ENCODE measurements at regions not wholly inside any gene's neighbourhood (a gene's known extent, or its start where the extent isn't known, plus 50 kb on each side); places are given as distances from the start of the nearest gene placed in this dataset.

DNA sequence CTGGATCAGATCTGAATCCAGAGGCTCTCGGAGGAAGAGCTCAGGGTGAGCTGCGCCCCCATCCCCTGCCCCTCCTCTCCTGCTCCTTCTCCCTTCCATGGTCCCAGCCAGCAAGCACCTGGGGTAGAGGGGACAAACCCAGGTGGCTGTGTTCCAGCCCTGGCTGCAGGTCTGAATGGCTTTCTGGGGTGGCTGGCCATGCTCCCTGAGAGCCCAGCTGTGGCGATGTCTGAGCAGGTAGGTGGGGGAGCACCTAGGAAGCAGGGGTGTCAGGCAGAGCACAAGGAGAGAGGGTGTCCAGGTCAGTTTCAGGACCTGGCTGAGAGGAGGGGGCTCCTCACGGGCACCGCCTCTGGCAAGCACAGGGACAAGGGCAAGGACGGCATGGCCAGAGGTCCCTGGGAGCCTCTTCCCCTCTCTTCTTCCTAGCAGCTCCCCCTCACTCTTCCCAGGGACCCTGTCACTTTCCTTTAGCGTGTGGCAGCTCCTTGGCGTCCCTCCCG, 310.0 kb downstream of the SEC14L1 start:
- peak overlapping the region; percentile 74 for H3K27ac ChIP-seq
- TF ChIP-seq ZFX (IDR thresholded peaks at IDR 0.05), result no peak
- TF ChIP-seq, protein P1, sequence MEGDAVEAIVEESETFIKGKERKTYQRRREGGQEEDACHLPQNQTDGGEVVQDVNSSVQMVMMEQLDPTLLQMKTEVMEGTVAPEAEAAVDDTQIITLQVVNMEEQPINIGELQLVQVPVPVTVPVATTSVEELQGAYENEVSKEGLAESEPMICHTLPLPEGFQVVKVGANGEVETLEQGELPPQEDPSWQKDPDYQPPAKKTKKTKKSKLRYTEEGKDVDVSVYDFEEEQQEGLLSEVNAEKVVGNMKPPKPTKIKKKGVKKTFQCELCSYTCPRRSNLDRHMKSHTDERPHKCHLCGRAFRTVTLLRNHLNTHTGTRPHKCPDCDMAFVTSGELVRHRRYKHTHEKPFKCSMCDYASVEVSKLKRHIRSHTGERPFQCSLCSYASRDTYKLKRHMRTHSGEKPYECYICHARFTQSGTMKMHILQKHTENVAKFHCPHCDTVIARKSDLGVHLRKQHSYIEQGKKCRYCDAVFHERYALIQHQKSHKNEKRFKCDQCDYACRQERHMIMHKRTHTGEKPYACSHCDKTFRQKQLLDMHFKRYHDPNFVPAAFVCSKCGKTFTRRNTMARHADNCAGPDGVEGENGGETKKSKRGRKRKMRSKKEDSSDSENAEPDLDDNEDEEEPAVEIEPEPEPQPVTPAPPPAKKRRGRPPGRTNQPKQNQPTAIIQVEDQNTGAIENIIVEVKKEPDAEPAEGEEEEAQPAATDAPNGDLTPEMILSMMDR (conservative IDR thresholded peaks at IDR 0.05), result no peak

GRCh38 chr17:77451245-77451893, 310.6 kb downstream of the SEC14L1 start:
- TF ChIP-seq ZFX (IDR thresholded peaks at IDR 0.05), result peak; percentile 12; the same call in 1 of the 2 replicates
- TF ChIP-seq, protein P1 (conservative IDR thresholded peaks at IDR 0.05), result no peak
- H3K27ac ChIP-seq, result peak overlapping the region; percentile 74

DNA sequence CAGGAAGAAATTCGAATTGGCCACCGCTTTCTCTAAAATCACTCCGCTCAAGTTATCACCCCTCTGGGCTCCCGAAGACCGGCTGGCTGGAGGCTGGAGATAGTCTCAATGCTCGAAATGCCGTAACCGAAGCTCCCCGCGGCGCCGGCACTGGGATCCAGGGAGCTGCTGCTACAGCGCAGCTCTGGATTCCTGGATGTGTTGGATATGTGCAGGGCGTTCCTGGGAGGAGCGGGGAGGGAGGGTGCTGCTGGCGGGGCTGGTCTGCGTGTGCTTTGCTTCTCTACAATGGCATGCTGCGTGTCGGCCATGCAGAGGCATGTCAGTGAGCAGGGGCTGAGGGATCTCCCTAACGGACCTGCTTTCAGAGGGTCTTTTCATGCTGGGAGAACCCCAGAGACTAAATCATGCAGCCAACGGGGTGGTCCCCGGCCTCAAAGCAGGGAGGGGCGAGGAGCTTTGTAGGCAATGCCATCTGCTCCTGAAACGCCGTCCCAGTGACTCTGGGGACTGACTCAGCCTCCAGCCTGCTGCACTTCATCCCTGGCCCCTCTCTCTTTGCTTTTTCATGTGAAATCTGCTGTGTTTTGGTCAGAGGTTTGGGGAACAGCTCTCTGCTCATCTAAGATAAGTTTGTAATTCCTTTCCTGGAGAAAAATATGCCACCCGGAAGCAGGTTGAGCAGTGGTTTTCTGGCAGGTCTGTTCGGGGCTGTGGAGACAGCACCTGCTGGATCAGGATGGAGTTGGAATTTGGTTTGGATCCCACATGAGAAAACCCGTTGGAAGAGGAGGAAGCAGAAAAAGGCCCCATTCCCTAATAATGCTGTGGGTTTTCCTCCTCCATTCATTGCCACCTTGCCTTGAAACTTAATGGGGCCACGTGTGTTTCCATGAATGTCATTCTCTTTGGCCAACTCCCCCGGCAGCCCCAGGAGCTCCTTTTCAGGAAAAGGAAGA, 311.4 kb downstream of the SEC14L1 start:
- peak overlapping the region; percentile 74 for H3K27ac ChIP-seq
- TF ChIP-seq ZFX (IDR thresholded peaks at IDR 0.05), result no peak
- TF ChIP-seq, protein P1 (conservative IDR thresholded peaks at IDR 0.05), result no peak

- TF ChIP-seq, protein P1 (conservative IDR thresholded peaks at IDR 0.05), result no peak
- peak overlapping the region; percentile 68 for H3K27ac ChIP-seq
Measured at GRCh38 chr17:77453613-77454241, 313.0 kb downstream of the SEC14L1 start.

DNA sequence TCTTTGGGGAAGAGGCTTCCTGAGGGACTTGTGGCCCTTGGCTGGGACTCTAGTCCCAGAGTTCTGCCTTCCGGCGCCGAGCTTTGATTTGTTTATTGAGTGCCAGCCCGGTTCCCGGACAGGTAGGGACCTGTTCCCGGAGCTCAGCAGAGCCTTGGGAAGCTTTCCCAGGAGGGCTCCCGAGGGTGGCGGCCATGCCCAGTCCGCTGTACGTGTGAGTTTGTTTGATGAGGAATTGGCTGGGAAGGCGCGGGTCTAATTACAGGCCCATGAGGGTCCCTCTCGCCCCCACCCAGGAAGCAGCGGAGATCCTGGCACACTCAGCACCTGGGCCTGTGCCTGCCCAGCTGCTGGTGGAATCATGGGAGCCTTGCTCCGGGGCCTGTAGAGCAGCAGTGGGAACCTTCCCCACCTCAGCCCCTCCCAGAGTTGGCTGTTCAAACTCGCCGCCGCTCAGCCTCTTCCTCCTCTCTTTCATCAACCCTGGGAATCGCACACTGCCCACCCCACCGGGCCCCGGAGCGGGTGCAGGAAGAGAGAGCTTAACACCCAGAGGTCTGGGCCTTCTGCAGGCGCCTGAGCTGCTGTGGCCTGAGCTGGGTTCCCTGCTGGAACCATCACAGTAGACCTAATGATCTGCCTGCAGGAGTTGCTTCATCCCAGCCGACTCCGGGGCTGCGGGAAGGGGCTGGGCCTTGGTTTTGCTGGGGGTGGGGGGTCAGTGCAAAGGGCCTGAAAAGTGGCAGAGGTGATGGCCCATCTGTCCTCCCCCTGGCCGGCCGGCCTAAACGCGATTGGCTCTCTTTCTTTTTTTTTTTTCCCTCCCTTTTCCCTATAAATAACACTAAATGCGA, 313.7 kb downstream of the SEC14L1 start:
- TF ChIP-seq, protein P1 (conservative IDR thresholded peaks at IDR 0.05), result no peak
- TF ChIP-seq ZFX (IDR thresholded peaks at IDR 0.05), result 0 out of 2 replicates have a peak, but pooled peaks have one; percentile 26
- H3K27ac ChIP-seq, result peak overlapping the region; percentile 68

DNA sequence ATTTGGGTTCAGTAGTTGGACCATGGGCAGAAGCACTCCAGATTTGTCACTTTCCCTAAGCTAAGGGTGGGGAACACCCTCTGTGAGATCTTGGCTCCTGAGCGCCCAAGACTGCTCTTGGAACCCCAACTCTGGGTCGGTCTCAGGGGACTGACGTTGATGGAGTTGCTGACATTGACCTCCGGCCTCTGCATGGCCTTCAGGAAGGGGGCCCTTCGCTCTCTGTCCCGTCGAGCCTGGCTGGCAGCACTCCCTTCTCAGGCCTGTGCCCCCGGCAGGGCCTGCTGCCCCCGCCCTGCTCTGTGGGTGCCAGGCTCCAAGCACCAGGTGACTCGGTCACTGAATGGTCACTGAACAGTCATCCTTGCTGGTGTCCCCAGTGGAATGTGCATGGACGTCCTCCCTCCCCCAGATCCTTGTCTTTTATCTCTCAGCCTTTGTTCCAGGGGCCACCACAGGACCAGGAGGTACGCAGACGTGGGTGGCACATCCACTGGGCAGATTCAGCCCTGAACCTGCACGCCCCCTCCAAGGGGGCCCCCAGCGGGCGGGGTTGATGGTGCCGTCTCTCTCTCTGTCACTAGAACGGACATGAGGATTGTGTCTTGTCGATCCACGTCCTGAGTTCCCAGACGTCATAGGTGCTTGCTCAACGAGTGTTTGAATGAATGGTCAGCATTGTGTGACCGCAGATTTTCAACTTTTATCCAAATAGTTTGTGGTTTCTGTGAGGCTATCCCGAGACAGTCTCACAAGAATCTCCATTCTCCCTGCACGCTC, 314.5 kb downstream of the SEC14L1 start:
- peak overlapping the region; percentile 68 for H3K27ac ChIP-seq
- TF ChIP-seq ZFX (IDR thresholded peaks at IDR 0.05), result no peak
- TF ChIP-seq, protein P1 (conservative IDR thresholded peaks at IDR 0.05), result no peak

Measured in C4-2B (cell line).